Forelimb muscle (tissue), 1 donor: ENCODE measurements at regions not wholly inside any gene's neighbourhood (a gene's known extent, or its start where the extent isn't known, plus 50 kb on each side); places are given as distances from the start of the nearest gene placed in this dataset.
A peak's percentile ranks its signal among the peaks of the same experiment; 100 is the strongest.

Experiments
- DNase-seq: peaks from one replicate; pipeline ENCODE4 v3.0.0-alpha.2; 2013; ENCODE audit warnings: low read depth

DNA sequence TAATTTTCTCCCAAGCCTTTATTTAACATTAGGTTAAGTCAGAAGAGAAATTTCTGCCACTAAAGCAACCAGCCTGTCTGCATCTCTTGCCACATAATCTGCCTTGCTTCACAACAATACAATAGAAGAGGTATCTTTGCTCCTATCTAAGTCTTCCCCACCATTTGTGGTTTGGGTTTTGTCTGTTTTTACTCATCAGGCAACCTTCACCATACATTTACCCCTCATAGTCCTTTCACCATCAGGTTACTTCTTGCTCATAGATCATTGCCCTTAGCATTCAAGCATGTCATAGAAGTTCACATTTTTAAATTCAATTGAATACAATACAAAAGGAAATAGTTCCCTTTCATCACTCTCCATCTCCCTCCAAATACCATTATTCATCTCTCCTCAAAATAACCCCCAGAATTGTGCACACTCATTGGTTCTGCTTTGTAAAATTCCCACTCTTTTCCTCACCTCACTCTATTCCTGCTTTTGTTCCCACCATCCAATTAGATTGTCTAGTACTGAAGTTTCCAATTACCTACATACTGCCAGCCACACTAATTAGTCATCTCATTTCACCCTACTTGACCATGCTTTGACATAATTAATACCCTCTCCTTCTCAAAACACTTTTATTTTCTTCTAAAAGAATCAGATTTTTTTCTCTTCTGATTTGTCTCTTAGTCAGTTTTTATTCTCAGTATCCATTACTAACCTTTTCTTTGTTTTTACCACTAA is 1957.0 kb upstream of the AGA start:
- DNase-seq, result no peak

DNA sequence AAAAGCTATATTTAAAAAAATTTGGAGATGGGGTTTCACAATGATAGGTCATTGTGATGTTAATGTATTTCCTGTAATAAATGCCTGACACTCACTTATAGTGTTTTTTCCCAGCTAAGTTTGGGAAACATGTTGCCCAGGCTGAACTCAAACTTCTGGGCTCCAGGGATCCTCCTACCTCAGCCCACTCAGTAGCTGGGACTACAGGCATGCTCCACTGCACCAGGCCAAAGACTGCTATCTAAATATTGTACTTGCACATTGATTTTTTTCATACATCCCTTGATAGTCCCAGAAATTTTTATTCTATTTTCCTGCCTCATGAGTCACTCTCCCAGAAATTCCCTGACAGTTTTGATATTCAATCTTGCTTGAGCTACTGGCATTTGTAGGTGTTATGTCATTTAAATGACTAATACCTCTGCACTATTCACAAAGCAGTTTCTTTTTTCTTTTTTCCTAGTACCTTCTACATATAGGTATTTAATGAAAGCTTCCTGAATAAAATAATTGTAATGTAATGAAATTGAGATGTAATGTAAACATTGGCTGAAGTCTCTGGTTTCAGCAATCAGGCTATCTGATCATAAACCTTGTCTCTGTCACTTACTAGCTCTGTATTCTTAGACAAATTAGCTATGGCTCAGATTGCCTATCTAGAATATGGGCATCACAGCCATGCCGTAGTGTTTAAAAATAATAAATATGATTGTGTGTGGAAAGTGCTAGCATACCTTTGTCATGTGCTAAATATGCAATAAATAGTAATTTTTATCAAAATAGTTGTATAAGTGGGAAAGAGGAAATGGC is 1973.0 kb upstream of the AGA start:
- no peak for DNase-seq

DNA sequence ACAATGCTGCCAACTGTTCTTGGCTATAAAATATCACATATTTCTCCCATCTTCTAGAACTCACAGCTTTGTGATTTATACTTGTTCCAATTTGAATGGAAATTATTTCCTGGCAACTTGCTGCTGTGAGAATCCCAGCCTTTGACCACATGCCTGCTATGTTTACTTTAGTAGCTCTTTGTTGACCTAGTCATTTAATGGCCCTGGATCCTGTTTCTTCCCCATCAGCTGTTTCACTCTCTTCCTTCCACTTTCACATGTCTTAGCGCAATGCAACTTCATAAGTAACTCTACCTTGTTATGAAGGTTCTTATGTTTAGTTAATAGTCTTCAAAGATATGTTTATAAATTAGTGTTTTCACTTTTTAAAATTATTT is 1973.6 kb upstream of the AGA start:
- no peak for DNase-seq

DNA sequence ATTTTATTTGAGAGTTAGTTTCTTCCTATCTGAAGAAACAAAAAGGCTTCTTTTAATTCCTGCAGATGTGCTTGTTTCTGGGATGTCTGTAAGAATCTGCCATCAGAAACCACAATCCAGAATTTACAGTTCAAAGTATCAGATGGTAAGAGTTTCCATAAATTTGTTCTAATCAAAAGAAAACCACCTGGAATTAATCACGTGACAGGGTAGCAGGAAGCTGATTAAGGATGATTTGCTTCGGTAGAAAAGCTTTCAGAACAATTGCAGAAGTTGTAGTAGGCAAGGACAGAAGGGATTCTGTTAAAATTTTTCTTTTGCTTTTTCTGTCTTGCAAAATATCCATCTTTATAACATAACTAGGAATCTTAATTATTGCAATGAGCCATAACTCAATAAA is 1975.1 kb upstream of the AGA start:
- no peak for DNase-seq

DNA sequence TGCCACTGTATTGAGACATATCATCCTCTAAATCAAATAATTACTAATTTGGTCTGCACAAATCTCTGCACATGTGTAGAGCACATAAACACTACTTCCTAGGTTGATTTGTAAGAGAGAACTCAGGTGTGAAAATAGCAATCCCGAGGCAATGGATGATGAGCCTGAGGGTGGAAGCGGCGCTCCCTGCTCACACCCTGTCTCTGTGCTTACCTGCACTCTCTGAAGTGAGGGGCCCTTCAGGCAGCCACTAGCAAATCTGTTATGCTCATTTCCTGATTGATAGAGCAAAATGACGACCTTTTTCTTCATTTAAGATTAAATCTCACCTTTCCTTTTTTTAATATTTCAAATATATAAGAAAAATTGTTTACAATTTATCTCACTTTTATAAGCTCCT is 1995.7 kb upstream of the AGA start:
- DNase-seq, result no peak

DNA sequence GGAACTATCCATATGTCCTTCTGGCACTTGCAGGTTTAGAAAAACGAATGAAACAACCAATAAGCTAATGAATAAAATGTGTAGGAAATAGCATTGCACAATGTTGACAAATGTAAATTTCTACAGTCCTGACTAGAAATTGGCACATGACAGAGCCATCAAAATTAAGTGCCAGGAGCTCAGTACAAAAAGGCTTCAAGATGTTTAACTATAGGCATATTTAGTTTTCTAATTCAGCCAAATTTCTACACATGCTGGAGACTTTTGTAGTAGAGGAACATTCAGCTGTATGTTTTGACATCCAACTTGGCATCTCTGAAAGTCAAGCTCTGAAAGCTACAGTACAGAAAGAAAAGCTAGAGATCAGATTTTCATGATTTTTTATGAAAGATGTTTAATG is 1999.4 kb upstream of the AGA start:
- DNase-seq, result peak; percentile 77

DNA sequence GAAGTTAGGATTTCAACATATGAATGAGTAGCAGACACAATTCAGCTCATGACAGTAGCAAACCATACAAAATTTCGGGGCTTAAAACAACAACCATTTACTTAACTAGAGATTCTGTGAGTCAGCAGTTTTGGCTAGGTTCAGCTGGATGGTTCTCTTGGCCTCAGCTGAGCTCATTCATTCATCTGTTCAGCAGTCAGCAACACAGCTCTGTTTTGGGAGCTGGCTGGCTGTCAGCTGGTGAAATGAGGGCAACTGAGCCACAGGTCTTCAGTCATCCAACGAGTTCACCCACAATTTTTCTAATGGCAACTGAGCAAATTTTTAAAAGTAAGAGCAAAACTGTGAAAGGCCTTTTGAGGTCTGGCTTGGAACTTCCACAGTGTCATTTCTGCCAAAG is 2005.1 kb upstream of the AGA start:
- no peak for DNase-seq

DNA sequence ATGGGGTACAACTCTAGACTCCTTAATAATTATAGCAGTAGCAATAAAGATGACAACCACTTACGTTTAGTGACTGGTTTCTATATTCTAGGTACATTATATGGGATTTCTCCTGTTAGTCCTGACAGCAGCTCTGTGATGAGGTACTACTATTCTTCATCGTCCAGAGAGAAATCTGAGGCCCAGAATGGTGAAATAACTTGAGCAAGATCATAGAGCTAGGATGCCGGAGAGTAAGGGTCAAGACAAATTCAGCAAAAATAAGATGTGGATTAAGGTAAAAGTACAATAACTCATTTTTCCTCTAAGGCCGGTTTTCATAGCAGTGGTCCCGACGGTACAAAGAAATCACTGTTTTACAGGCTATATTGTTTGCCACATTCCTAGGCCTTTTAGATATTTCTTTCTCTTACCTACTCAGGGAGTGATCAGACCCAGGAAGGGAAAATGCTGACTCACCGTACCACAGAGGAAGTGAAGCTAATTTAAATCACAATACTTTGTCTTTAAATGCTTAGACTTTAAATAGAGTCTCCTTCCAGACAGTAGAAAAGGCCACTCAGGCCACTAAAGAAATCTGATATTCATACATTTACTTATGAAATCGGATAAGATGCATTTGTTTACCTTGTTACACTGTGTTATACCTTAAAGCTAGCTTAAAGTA is 2023.0 kb upstream of the AGA start:
- DNase-seq, result no peak

DNA sequence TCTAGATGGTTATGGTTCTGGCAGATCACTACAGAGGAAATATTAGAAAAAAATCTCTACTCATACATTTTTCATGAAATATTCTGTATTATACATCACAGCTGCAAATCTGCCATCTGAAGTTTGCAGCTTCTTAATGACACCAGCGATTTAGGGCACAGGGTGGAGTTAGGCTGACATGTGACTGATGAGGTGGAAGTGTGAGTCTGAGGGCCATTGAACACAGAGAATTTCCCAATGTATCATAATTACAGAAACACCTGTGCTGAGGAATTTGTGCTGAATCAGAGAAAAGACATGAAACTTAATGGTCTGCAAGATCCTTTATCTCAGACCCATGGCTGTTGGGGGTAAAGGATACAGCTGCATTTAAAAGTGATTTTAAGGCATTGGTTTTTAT is 2025.6 kb upstream of the AGA start:
- DNase-seq, result no peak

DNA sequence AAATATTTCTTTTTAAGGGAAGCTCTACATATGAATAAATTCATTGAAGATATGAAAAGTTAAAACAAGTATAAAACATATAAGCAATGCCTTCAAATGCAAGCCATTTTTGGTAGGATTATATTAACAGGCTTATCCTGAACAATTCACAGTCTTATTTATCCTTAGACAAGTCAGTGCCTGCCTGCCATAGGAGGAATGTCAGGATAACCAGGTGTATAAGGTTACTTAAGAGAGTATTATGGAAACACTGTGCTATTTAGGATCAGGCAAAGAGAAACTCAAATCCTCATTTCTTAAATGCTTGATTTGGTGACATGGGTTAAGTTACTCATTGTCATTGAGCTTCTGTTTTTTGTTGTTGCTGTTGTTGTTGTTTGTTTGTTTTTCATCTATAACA is 2029.9 kb upstream of the AGA start:
- no peak for DNase-seq

DNA sequence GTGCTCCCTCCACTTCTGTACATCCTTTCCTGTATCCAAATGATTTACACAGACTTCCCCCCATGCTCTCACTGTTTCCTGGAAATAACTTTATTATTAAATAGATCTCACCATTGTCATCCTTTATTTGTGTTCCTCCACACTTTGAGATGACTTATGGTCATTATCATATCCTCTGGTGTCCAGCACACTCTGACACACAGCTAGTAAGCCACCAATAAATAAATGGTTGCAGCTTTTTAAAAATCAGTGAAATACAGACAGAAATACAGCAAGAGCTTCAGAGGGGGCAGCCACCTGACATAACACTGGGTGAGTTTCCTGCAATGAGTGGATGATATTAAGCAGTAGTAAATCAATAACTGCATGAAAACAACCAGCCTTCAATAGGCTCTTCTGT is 2036.4 kb upstream of the AGA start:
- no peak for DNase-seq

DNA sequence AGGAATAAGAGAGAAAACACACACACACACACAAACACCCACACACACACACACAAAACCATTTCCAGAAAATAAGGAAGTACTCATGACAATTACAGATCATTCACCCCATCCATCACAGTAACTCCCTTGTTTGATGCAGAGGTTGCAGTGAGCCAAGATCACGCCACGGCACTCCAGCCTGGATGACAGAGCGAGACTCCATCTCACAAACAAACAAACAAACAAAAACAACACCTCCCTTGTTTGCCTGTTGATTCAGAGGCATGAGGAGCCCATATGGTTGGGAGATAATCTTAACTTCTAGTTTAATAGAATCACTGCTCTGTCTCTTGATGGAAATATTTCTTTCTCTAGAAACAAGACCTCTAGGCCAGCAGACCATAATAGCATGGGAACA is 2043.5 kb upstream of the AGA start:
- no peak for DNase-seq

DNA sequence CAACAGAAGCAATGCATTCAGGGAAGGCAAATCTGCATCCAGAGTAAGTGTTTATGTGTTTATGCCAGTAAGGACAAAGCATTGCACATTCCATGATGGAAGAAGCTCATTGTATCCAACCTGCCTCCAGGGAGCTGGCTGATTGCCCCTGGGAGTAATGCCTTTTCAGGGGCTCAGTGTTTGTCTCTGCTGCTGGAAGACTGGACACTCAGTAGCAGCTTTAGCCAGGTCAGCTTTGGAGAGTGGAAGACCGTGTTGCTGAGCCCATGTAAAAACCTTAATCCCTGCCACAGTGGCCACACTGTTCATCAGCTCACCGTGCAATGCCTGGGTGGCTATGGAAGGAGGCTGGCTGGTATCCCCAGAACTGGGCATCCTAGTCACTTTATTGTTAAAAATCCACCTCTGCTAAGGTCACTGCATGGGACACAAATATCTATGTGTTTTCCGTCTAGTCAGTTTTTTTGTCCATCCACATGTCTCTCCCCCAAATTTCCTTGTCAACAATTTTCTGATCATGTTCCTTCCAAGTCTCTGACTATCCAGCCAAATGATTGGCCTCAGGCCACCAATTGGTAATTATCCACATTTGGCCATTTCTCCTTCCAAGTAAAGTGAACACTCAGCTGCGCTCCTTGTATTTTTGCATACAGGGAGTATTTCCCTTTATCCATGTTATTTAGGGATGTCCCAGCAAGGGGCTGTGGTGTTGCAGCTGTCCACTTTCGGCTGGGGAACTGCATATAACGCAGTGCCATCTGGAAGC is 2044.5 kb upstream of the AGA start:
- peak; percentile 62 for DNase-seq

DNA sequence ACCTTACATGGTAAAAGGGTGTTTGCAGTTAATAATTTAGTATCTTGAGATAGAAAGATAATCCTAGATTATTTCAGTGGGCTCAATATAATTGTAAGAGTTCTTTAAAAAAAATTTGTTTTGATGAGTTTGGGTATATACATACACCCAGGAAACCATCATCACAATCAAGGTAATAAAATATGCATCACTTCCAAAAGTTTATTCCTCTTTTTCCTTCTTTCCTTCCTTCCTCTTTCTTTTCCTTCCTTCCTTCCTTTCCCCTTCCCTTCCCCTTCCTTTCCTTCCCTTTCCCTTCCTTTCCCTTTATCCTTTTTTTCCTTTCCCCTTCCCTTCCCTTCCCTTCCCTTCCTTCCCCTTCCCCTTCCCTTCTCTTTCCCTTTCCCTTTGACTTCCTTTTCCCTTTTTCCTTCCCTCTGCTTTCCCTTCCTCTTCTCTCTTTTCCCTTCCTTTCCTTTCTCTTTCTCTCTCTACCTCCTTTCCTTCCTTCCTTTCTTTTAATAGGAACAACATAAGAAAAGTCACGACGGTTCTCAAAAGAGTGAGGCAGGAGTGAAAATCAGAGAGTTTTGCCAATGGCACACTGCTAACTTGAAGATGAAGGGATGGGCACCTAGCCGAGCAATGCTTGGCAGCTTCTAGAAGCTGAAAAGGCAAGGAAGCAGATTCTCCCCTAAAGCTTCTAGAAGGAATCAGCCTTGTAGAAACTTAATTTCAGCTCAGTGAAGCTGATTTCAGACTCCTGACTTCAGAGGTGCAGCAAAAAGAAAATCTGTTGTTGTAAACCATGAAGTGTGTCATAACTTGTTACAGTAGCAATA is 2050.2 kb upstream of the AGA start:
- no peak for DNase-seq

DNA sequence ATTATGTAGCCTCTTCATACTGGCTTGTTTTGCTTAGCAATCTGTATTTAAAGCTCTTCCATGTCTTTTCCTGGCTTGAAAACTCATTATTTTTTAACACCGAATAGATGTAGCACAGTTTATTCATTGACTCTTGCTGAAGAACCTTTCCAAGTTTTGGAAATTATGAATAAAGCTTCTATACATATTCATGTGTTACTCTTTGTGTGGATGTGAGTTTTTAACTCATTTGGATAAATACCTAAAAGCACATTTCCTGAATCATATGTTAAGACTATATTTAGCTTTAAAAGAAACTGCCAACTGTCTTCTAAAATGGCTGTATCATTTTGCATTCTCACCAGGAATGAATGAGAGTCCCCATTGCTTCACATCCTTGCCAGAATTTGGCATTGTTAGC is 2061.7 kb upstream of the AGA start:
- no peak for DNase-seq

DNA sequence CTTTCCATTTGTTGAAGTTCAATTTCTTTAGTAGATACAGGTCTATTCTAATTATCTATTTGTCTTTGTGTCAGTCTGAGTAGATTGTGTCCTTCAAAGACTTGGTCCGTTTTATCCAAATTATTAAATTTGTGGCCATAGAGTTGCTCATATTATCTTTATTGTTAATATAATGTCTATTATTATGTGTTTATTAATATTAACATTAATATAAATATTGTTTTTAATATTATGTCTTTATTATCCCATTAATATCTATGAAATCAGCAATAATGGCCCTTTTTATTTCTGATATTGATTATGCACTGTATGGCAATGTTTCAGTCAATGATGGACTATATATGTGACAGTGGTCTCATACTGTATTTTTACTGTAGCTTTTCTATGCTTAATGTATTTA is 2067.3 kb upstream of the AGA start:
- DNase-seq, result no peak

DNA sequence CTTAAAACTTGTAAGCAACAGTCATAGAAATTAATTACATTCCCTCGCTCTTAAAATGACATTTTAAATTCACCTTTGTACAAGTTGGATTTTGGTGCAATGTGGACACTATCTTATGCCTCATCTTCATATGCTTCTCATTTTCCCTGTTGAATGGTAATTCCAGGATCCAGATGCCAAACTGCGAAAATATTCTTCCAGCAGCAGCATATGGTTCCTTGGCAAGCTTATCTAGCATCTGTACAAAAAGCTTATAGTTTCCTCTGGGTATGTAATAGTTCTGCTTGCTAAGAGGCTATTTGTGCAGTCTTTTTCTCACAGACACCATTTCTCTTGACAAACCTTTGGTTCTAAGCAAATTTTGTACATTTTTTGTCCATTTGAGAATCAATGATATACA is 2079.7 kb upstream of the AGA start:
- DNase-seq, result no peak

DNA sequence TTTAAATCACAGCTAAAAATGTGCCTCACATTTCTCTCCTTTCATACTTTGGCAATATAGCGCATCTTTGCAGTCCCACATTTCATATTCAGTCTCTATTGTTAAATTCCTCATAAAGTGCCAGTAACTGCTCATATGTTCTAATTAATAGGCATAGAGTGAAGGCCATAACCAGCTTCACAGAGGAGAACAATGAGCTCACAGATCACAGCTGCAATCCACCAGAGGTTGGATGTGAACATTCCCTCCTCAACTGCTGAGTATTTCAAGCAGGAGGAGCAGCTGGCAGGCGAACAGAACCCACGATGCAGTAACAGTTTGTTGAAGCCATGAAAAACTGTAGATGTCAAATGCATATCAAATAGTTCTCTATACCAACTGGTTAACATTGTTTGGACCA is 2088.7 kb upstream of the AGA start:
- DNase-seq, result no peak

DNA sequence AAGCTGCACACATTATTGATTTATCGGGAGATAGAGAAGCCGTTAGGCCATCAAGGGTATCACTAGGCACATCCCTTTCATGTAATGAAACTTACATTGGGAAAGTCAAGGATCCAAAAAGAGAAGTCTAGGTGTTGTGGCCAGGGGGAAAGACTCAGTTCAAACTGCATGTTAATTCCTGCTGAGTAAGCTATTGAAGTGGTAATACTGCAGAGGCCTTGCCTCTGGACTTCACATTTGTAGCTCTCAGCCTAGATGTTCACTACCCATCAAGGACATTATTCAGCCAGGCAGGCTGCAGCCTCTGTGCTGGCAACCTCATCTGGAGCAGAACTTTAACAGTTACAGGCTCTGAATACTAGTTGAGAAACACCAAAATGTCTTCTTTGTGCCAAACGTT is 2094.5 kb upstream of the AGA start:
- no peak for DNase-seq

DNA sequence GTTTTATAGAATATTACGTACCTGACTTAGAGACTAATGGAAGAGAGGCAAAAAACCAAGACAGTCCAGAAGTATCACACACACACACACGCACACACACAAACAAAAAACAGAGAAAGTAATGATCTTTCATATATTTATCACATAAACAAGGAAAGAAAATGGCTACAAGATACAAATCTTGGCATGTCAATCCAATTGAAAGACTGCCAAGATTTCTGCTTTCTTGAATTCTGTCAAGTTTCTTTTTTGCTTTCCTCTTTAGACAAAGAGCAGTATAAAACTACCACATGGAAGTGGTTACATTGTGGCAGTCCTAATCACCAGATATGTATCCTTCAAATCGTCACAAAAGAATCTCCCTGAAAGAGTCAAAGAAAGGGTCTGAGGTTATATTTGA is 2097.4 kb upstream of the AGA start:
- no peak for DNase-seq

DNA sequence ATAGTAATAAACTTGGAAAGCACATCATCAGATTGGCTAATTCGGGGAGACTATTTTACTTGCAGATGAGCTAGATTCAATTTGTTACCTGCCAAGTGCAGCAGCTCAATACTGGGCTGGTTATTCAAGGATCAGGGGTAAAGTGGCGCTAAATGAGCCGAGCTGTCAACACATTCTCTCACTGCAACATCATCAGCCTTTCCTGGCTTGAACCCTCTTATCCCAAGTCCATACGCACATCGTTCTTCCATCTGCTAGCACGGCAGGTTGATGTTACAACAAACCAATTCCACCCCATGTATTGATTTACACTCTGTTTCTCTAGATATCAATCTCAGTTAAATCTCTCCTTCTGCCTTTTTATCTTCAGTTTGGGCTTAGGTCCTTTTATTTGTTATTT is 2101.5 kb upstream of the AGA start:
- DNase-seq, result no peak
